ENCODE measurements at regions not wholly inside any gene's neighbourhood (a gene's known extent, or its start where the extent isn't known, plus 50 kb on each side); places are given as distances from the start of the nearest gene placed in this dataset.

DNA sequence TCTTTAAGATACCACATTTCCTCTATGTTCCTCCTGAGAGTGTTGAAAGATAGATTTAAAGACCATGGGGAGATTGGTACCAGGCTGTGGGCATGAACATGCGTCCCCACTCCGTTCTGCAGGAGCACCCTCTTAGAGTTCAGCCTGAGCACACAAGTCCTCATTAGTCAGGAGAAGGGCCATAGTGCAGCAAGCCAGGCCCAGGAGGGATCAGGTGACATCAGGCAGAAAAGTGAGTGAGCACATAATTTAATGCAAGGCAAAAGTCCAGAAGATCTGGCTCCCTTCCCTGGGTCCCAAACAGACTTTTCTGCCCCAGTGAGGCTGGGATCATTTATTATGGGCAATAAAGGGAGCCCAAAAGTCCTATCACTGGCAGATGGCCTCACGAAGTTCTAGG lies 263.7 kb upstream of the AGTR2 start:
- TF ChIP-seq CTCF (IDR thresholded peaks at IDR 0.05) (no peak), ZFX (IDR thresholded peaks at IDR 0.05; ENCODE audit: borderline replicate concordance) (no peak)

Data from 22Rv1 (cell line).